Posterior vena cava (tissue), 2 donors: ENCODE measurements at regions not wholly inside any gene's neighbourhood (a gene's known extent, or its start where the extent isn't known, plus 50 kb on each side); places are given as distances from the start of the nearest gene placed in this dataset.

Experiments used
- DNase-seq: peaks from one replicate; pipeline ENCODE4 v3.0.0-alpha.2; 2020; ENCODE audit warnings: low spot score
- intact Hi-C, 2 donors: fragments of 100-400 bp; cut with DNase I; formaldehyde crosslinking; loops; one replicate each; pipeline versions ENCODE4 v1.14.1 to v1.14.2; 2022 to 2023
- donor health status: DM: yes; HTN: yes; CAD: no.
- donor health status: DM: yes; HTN: yes; CAD: no.

- intact Hi-C loops: no loop called here
Observed at GRCh38 chr14:40129159-40129558, 696.9 kb upstream of the FBXO33 start.

GRCh38 chr14:40123816-40124215 lies 691.6 kb upstream of the FBXO33 start:
- intact Hi-C loops: no loop called here
- no peak for DNase-seq

More at GRCh38 chr14:40129159-40129558, 696.9 kb upstream of the FBXO33 start:
- DNase-seq: no peak

- no peak for DNase-seq
- intact Hi-C loops: no loop called here
Observed at GRCh38 chr14:40122968-40123648, 690.9 kb upstream of the FBXO33 start.

GRCh38 chr14:40119765-40120164 lies 687.5 kb upstream of the FBXO33 start:
- DNase-seq: no peak
- intact Hi-C loops: no loop called here

- intact Hi-C loops: no loop called here
- DNase-seq: no peak
Observed at GRCh38 chr14:40119321-40119720, 687.1 kb upstream of the FBXO33 start.

GRCh38 chr14:40115583-40115982 lies 683.4 kb upstream of the FBXO33 start:
- intact Hi-C loops: no loop called here
- no peak for DNase-seq

- intact Hi-C loops: no loop called here
- no peak for DNase-seq
Observed at GRCh38 chr14:40113671-40114070, 681.4 kb upstream of the FBXO33 start.

GRCh38 chr14:40100544-40101196 lies 668.4 kb upstream of the FBXO33 start:
- DNase-seq: no peak
- intact Hi-C loops: no loop called here

- intact Hi-C loops: no loop called here
- no peak for DNase-seq
Observed at GRCh38 chr14:40099316-40099715, 667.1 kb upstream of the FBXO33 start.

GRCh38 chr14:40098468-40098867 lies 666.2 kb upstream of the FBXO33 start:
- intact Hi-C loops: no loop called here
- DNase-seq: no peak

GRCh38 chr14:40096968-40097367 lies 664.7 kb upstream of the FBXO33 start:
- intact Hi-C loops: no loop called here
- no peak for DNase-seq

GRCh38 chr14:40093800-40094199 lies 661.6 kb upstream of the FBXO33 start:
- intact Hi-C loops: no loop called here
- no peak for DNase-seq

- no peak for DNase-seq
- intact Hi-C loops: no loop called here
Observed at GRCh38 chr14:40074169-40074568, 641.9 kb upstream of the FBXO33 start.

- intact Hi-C loops: no loop called here
- DNase-seq: no peak
Observed at GRCh38 chr14:40072175-40072574, 639.9 kb upstream of the FBXO33 start.

- intact Hi-C loops: loop anchor here in 1 of 2 donors (1.0 kb wide), 1 partner anchor 17 kb away; no protein-coding TSS in a partner anchor
- no peak for DNase-seq
Observed at GRCh38 chr14:40058901-40059897, 627.0 kb upstream of the FBXO33 start.

GRCh38 chr14:40053416-40053815 lies 621.2 kb upstream of the FBXO33 start:
- intact Hi-C loops: no loop called here

GRCh38 chr14:40028991-40029390 lies 596.8 kb upstream of the FBXO33 start:
- no peak for DNase-seq
- intact Hi-C loops: no loop called here

More at GRCh38 chr14:40053416-40053815, 621.2 kb upstream of the FBXO33 start:
- DNase-seq: no peak

- intact Hi-C loops: no loop called here
Observed at GRCh38 chr14:40025101-40025500, 592.9 kb upstream of the FBXO33 start.

GRCh38 chr14:40010961-40011360 lies 578.7 kb upstream of the FBXO33 start:
- DNase-seq: no peak
- intact Hi-C loops: no loop called here

More at GRCh38 chr14:40025101-40025500, 592.9 kb upstream of the FBXO33 start:
- no peak for DNase-seq

GRCh38 chr14:40009771-40010170 lies 577.5 kb upstream of the FBXO33 start:
- intact Hi-C loops: no loop called here
- DNase-seq: no peak
